Fibroblast of pulmonary artery (primary cell): ENCODE measurements at regions not wholly inside any gene's neighbourhood (a gene's known extent, or its start where the extent isn't known, plus 50 kb on each side); places are given as distances from the start of the nearest gene placed in this dataset.

Experiments used
- DNase-seq: peaks from one replicate; pipeline ENCODE4 v3.0.0-alpha.2; 2010; ENCODE audit warnings: low read depth
- H3K4me3 ChIP-seq: replicated peaks from 2 replicates; pipeline ENCODE4 v1.5.1; 2011; ENCODE audit warnings: low read depth, mild to moderate bottlenecking, control low read depth, low read length, moderate library complexity
- CTCF ChIP-seq: IDR thresholded peaks from 2 replicates; pipeline ENCODE4 v1.5.1; 2011; ENCODE audit warnings: mild to moderate bottlenecking, control low read depth, low read length, inconsistent platforms; ENCODE audit errors: missing control alignments

DNA sequence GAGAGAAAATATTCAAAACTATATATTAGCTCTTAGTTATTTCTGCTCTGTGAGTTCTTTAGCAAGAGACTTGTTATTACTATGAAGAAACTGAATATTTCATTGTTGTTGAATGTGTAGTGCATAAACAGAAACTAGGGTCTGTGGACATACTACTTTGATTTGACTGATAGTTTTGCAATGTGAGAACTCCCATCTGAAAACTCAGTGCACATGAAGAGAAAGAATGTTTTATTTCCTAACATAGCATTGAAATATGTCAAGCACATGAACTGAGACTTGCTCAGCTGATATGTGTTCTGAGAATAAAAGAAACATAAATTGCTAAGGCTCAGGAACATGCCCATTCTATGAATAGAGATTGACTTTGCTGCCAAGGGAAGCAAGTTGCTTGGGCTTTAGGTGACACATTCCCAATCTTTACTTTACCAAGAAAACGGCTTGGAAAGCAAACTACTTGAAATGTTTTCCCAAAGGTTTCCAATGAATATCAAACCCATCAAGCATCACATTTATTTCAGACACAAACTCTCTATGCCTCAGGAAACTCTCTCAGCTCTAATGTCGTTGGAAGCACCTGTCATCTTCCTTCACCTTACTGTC is 290.4 kb downstream of the SLC16A7 start:
- no peak overlapping the region for H3K4me3 ChIP-seq
- no peak for DNase-seq
- TF ChIP-seq CTCF: no peak

- H3K4me3 ChIP-seq: no peak overlapping the region
- no peak for DNase-seq
- no peak for TF ChIP-seq CTCF
Measured at GRCh38 chr12:59887178-59887577, 291.3 kb downstream of the SLC16A7 start.

- no peak overlapping the region for H3K4me3 ChIP-seq
- DNase-seq: no peak
- no peak for TF ChIP-seq CTCF
Measured at GRCh38 chr12:59890896-59891579, 295.2 kb downstream of the SLC16A7 start.

DNA sequence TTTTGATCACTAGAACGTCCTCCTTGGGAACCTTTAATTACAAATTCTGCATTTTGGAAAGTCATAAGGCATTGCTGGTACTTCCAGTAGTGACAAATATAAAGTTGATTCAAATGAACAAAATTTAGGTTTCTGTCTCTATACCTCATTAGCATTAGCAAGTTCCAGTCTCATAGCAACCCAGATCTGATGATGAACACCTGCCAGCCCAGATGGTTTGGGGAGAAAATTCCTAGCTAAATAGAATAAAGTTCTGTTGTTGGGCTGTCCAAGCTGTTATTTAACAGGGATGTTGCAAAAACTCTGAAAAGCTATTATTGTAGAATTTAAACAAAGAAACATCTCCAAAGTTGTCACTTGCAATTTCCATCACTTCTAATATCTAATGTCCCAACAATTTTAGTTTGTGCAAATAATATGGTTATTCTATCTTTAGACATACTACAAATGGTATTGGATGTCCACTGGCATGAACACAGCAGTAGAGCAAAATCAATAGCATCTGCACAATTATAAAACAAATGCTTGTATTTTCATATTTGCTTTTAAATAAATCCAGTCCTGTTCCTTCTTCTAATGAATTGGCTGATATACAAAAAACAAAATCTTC is 299.4 kb downstream of the SLC16A7 start:
- TF ChIP-seq CTCF: no peak
- DNase-seq: no peak
- H3K4me3 ChIP-seq: no peak overlapping the region

DNA sequence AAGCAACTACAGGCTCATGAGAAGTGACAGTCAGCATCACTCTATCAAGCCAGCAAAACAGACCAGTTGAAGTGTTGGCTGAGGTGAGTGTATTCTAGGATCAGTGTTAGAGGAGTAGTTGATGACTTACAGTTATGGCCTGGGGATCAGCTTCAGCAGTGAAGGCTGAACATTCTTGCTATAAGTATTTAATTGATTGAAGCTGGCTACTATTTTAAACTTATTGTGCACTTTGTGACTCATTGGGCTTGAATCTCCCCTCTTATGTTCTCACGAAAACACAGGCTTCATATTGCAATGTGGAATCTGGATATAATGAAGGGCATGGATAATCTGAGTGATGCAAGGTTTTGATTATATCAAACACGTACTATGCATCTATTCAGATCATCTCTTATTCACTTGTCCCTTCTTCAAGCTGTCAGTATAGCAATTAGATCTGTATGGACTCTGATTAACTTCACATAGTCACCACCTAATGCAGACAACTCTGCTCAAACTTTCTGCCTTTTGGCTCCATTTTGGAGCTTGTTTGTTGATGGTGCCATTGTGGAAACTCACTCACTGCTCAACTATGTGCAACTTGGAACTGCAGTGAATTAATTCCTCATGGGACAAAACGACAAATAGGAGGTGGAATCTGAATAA is 309.2 kb downstream of the SLC16A7 start:
- no peak for TF ChIP-seq CTCF
- no peak overlapping the region for H3K4me3 ChIP-seq
- DNase-seq: no peak

- no peak for TF ChIP-seq CTCF
- DNase-seq: no peak
- no peak overlapping the region for H3K4me3 ChIP-seq
Measured at GRCh38 chr12:59911516-59911915, 315.7 kb downstream of the SLC16A7 start.
